Osteocyte (in vitro differentiated cells): ENCODE measurements at regions not wholly inside any gene's neighbourhood (a gene's known extent, or its start where the extent isn't known, plus 50 kb on each side); places are given as distances from the start of the nearest gene placed in this dataset.

Experiments used
- DNase-seq: peaks from one replicate; pipeline ENCODE4 v3.0.0; 2021; ENCODE audit warnings: mixed read lengths; ENCODE audit not compliant: unreplicated experiment; ENCODE audit errors: extremely low spot score
- H3K27ac Mint-ChIP-seq: one replicate; pipeline ENCODE4 v1.8.0; 2021; ENCODE audit warnings: mild to moderate bottlenecking, mixed read lengths; ENCODE audit not compliant: unreplicated experiment
- H3K27me3 Mint-ChIP-seq: one replicate; pipeline ENCODE4 v1.8.0; 2021; ENCODE audit warnings: mixed read lengths; ENCODE audit not compliant: unreplicated experiment
- H3K36me3 Mint-ChIP-seq: one replicate; pipeline ENCODE4 v1.8.0; 2021; ENCODE audit warnings: mixed read lengths; ENCODE audit not compliant: unreplicated experiment
- H3K4me1 Mint-ChIP-seq: one replicate; pipeline ENCODE4 v1.8.0; 2021; ENCODE audit warnings: mixed read lengths; ENCODE audit not compliant: unreplicated experiment
- H3K4me3 Mint-ChIP-seq: one replicate; pipeline ENCODE4 v1.8.0; 2021; ENCODE audit warnings: mild to moderate bottlenecking, moderate library complexity, mixed read lengths; ENCODE audit not compliant: unreplicated experiment
- H3K9me3 Mint-ChIP-seq: one replicate; pipeline ENCODE4 v1.8.0; 2021; ENCODE audit warnings: mixed read lengths; ENCODE audit not compliant: unreplicated experiment
- TF ChIP-seq, protein P1 (sequence below): fragments of 200-600 bp; sonication (generic); IDR thresholded peaks from 2 replicates; pipeline ENCODE4 v1.5.0; 2021; ENCODE audit warnings: antibody characterized with exemption, mild to moderate bottlenecking, moderate library complexity

DNA sequence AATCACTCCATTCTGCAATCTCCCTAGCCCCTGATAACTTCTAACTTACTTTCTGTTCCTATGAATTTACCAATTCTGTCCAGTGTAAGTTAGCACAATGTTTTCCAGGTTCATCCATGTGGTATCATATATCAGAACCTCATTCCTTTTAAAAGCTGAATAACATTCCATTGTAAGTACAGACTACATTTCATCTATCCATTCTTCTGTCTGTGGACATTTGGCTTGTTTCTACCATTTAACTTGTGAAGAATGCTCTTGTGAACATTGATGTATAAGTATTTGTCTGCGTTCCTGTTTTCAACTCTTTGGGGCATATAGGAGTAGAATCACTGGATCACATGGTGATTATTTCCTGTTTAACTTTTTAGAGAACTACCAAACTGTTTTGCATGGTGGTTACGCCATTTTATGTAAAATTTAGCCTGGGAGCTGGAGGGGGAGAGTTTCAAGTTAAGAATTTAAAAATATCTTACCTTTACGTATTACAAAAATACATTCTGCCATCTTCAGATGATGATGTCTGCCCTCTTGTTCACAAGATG is 156.5 kb downstream of the BTBD3 start:
- no peak overlapping the region for H3K4me3 Mint-ChIP-seq
- H3K36me3 Mint-ChIP-seq: no peaks in the 10 kb centered on the region
- H3K27me3 Mint-ChIP-seq: no peaks in the 10 kb centered on the region
- DNase-seq: no peak
- TF ChIP-seq, protein P1, sequence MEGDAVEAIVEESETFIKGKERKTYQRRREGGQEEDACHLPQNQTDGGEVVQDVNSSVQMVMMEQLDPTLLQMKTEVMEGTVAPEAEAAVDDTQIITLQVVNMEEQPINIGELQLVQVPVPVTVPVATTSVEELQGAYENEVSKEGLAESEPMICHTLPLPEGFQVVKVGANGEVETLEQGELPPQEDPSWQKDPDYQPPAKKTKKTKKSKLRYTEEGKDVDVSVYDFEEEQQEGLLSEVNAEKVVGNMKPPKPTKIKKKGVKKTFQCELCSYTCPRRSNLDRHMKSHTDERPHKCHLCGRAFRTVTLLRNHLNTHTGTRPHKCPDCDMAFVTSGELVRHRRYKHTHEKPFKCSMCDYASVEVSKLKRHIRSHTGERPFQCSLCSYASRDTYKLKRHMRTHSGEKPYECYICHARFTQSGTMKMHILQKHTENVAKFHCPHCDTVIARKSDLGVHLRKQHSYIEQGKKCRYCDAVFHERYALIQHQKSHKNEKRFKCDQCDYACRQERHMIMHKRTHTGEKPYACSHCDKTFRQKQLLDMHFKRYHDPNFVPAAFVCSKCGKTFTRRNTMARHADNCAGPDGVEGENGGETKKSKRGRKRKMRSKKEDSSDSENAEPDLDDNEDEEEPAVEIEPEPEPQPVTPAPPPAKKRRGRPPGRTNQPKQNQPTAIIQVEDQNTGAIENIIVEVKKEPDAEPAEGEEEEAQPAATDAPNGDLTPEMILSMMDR: no peak
- H3K9me3 Mint-ChIP-seq: no peaks in the 10 kb centered on the region
- no peaks in the 10 kb centered on the region for H3K4me1 Mint-ChIP-seq
- H3K27ac Mint-ChIP-seq: no peak overlapping the region

DNA sequence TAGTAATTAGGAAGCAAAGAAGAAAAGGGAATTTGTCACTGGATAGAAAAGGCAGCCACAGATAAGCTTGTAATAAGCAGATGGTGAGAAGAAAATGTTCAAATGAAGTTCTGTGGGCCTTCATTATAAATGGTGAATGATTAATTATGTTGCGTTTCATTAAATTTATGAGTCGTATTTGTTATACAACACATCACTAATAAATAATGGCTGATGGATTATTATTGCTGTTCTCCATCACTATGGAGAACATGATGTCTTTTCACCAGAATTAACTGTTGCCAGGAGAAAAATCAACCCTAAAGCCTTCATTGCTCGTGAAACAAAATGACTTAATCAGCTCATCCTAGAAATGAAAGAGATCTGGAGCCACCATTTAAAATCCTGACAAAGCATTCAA is 158.5 kb downstream of the BTBD3 start:
- H3K4me3 Mint-ChIP-seq: no peak overlapping the region
- no peak overlapping the region for H3K27ac Mint-ChIP-seq
- H3K4me1 Mint-ChIP-seq: no peaks in the 10 kb centered on the region
- no peaks in the 10 kb centered on the region for H3K9me3 Mint-ChIP-seq
- peaks cover 3% of the 10 kb centered on the region for H3K27me3 Mint-ChIP-seq
- TF ChIP-seq, protein P1: no peak
- no peaks in the 10 kb centered on the region for H3K36me3 Mint-ChIP-seq
- DNase-seq: no peak

DNA sequence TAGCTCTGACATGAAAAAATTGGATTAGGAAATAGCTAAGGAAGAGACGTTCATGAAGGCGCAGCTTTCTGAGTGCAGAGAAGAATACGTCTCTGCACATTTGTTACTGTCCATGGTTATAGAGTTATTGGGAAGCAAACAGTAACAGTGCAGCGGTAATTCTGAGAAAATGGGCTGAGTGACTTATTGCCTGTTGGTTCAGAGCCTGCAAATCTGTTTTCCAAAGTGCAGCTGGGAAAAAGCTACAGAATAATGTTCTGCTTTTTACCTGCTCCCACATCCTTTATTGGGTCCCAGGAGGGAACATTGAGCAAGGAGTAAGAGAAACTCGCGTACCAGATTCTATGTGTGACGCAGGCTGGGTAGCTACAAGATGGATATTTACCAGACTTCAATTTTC is 160.2 kb downstream of the BTBD3 start:
- Mint-ChIP-seq H3K27ac (no peak overlapping the region), H3K9me3 (no peaks in the 10 kb centered on the region)
- TF ChIP-seq, protein P1: no peak

GRCh38 chr20:12079490-12079889 is 161.8 kb downstream of the BTBD3 start:
- Mint-ChIP-seq H3K9me3 (no peaks in the 10 kb centered on the region), H3K27me3 (peaks cover 3% of the 10 kb centered on the region), H3K4me3 (no peak overlapping the region), H3K27ac (no peak overlapping the region), H3K36me3 (no peaks in the 10 kb centered on the region), H3K4me1 (no peaks in the 10 kb centered on the region)
- no peak for DNase-seq
- TF ChIP-seq, protein P1: no peak

More for the DNA sequence above, 160.2 kb downstream of the BTBD3 start:
- no peak for DNase-seq
- Mint-ChIP-seq H3K4me1 (no peaks in the 10 kb centered on the region), H3K36me3 (no peaks in the 10 kb centered on the region), H3K27me3 (peaks cover 3% of the 10 kb centered on the region), H3K4me3 (no peak overlapping the region)

GRCh38 chr20:12083269-12083668 is 165.6 kb downstream of the BTBD3 start:
- H3K9me3 Mint-ChIP-seq: no peaks in the 10 kb centered on the region
- H3K27me3 Mint-ChIP-seq: peaks cover 3% of the 10 kb centered on the region
- no peak overlapping the region for H3K4me3 Mint-ChIP-seq
- TF ChIP-seq, protein P1: no peak
- no peaks in the 10 kb centered on the region for H3K4me1 Mint-ChIP-seq
- H3K27ac Mint-ChIP-seq: no peak overlapping the region
- H3K36me3 Mint-ChIP-seq: no peaks in the 10 kb centered on the region
- no peak for DNase-seq
